GM18858 (cell line): ENCODE measurements at regions not wholly inside any gene's neighbourhood (a gene's known extent, or its start where the extent isn't known, plus 50 kb on each side); places are given as distances from the start of the nearest gene placed in this dataset.
"Not testable (repeated sequence)": the region's sequence is repeated elsewhere in the genome, so short reads cannot be mapped to it uniquely, and the experiment has no call there.

Source experiments
- ATAC-seq: cut with Tn5 transposase; IDR thresholded peaks from one replicate; pipeline ENCODE4 v1.9.1; 2021; ENCODE audit not compliant: unreplicated experiment

DNA sequence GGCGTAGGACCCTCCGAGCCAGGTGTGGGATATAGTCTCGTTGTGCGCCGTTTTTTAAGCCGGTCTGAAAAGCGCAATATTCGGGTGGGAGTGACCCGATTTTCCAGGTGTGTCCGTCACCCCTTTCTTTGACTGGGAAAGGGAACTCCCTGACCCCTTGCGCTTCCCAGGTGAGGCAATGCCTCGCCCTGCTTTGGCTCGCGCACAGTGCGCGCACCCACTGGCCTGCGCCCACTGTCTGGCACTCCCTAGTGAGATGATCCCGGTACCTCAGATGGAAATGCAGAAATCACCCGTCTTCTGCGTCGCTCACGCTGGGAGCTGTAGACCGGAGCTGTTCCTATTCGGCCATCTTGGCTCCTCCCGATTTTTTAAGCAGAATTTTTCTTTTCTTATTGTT lies 323.9 kb downstream of the NUF2 start:
- not testable (repeated sequence) for ATAC-seq

DNA sequence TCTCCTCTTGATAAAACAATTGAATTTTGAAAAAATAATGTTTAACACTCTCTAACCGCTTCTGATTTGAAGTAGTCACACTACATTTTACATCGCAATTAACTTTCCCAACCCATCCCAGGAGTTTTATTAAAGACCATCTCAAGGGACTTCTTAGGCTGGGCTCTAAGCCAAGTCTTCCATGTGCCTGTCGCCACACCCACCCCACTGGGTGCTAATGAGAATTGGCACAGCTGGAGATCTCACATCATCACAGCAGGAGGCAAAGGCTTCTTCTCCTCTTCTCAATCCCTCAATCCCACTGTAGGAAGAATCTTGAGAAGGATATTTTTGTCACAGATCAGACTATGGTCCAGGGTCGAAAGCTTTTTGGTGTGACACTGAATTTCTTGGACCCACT lies 328.9 kb downstream of the NUF2 start:
- no peak for ATAC-seq

DNA sequence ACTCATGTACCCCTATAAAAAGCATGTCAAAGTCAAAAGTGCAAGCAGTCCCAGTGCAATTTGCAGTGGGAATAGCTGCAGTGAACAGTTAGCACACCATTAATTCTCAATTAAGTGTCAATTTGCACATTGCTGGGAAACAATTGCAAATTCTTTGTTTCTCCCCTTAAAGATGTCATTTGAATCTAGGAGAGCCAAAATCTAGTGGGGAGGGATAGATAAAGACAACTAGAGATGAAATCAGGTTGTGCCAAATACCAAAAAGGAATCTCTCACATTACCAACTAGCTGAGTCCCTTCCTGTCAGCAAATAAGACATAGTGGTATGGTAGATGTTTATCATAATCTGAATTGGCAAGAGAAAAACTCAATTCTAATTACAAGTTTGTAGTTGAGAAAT lies 330.7 kb downstream of the NUF2 start:
- ATAC-seq = no peak

DNA sequence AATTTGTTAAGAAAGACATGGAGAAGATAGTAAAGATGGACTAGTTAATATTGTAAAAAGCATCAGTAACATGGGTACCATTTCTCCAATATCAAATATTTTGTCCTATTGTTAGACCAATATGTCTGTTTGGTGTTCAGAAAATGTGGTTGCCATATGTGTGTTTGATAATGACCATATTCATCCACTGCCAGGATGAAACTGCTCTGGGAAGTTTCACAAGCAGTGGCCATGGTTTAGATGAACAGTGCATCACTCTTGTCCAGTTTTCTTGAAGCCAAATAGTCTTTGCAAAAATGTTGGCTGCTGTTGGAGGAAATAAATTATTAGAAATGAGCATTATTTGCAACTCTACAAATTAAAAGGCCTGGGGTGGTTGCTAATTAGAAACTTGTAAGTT lies 333.8 kb downstream of the NUF2 start:
- no peak for ATAC-seq

DNA sequence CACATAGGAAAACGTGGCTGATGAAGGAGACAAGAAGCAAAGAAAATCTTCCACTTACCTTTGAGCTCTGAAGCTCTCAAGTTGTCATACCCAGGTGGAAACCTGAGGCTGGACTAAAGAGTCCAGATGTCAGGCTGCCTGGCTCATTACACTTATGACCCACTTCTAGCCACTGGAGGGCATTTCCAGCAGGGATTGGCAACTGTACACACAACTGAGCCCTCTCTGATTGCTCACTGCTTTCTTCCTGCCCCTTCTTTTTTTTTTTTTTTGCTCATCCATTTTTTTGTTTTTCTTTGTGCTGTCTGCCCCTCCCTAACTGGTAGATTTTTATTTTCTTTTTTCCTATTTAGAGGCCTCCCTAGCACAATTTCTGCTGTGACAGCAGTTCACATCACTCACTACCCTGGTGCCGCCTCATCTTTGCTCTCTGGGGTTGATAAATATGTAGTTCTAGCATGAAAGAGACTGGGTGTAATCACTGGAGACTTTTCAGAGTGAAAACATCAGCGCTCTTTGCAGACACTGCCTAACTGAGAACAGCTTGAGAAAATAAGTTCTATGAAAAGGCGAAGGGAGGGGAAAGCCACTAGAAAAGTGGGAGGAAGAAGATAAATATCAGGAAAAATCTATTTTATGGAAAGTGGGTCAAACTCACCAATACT lies 334.5 kb downstream of the NUF2 start:
- ATAC-seq = no peak

DNA sequence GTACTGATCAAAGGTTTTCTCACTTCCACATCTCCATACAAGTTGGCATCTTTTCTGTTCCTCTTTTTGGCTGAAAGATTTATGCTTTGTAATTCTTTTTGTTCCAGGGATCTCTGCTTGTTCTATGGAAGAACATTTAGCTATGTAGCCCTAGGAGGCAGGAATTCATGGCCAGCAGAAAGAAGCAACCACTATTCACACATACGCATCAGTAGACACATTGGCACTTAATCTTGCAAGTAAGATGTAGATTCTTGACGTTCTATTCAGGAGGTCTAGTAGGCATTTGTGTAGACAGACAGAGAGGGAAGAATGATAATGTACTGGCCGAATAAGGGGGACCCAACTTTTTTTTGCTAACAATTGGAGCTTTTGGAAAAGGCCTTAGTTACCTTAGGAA lies 336.0 kb downstream of the NUF2 start:
- no peak for ATAC-seq

DNA sequence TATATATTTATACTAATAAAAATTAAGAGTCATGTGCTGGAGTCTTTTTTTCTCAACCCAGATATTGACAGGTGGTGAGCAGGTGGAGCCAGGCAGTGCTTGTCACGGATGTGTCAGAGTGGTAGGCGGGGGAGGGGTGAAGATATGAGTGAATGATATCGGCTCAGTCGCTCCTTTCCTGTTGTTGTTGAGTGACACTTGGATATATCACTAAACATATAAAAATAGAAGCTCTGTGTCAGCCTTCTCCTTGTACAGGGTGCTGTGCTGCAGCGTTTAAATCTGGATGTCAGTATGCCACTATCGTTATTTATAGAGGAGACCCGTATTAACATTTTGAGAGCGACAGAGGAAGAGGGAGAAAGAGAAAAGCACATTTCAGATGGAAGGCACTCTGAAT lies 339.6 kb downstream of the NUF2 start:
- no peak for ATAC-seq

DNA sequence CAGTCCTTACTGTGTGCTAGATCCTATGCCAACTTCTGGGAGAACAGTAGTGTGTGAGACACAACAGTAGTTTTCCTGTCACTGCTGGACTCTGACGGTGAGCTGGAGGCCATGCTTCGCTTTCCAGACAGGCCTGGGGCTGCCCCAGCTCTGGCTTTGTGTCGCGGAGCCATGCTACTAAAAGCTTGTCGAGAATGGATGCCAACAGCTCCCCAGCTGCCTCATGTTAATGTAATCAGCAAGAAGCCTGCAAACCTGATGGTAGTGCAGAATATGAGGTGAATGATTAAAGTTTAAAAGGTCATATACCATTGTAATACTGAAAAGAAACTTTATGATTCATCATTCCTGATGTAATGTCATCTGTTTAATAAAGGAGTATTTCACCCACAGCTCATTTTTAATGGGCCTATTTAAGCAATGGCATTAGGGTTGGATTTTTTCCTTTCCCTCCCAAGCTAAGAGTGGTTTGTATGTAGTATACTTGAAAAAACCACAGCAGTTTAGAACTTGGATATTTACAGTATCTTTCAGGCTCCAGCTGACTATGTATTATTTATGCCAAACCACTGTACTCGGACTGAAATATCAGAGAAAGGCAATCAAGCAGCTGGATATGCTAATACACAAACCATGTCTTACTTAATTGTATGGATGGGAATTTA lies 343.0 kb downstream of the NUF2 start:
- no peak for ATAC-seq

DNA sequence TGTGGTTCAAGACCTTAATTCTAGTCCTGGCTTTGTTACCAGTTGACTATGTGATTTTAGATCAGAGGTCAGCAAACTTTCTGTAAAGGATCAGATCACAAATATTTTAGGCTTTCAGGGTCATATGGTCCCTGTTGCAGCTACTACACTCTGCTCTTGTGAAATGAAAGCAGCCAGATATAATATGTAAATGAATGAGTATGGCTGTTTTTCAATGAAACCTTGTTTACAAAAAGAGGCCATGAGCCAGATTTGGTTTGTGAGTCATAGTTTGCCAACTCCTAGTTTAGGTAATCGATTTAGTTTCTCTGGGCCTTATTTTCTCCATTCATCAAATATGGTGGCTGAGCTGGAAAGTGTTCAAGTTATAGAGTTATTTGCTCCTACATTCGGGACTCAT lies 346.7 kb downstream of the NUF2 start:
- ATAC-seq = no peak

DNA sequence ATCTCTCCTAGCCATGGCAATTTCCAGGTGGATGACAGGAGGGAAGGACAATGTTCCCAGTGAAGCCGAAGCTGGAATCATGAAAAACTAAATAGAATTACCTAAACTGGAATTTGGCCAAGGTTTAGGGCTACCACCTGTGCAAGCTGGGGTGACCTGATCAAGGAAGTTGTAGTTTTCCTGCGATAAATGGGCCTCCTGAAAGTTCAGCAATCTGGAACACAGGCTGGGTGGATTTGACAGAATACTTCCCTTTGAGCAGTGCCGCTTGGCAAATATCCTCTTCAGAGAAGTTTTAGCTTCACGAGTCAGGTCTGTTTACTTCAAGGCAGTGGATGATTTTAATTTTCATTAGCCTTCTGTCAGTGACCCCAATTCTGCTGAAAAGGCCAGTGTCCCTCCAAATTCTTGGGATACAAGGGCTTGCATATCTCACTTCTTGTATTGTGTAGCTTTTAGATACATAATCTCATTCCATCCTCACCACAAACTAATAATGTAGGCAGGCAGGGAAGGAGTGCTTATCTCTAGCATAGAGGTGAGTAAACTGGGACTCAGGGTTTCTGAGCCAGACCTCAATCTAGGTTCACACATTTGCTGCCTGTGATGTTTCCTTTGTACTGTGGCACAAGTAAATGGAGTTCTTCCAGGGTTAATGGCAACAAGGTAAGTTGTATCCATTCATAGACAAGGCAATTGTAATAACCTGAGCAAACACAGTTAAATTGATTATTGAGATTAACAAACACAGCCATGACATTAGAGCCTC lies 349.4 kb downstream of the NUF2 start:
- no peak for ATAC-seq

DNA sequence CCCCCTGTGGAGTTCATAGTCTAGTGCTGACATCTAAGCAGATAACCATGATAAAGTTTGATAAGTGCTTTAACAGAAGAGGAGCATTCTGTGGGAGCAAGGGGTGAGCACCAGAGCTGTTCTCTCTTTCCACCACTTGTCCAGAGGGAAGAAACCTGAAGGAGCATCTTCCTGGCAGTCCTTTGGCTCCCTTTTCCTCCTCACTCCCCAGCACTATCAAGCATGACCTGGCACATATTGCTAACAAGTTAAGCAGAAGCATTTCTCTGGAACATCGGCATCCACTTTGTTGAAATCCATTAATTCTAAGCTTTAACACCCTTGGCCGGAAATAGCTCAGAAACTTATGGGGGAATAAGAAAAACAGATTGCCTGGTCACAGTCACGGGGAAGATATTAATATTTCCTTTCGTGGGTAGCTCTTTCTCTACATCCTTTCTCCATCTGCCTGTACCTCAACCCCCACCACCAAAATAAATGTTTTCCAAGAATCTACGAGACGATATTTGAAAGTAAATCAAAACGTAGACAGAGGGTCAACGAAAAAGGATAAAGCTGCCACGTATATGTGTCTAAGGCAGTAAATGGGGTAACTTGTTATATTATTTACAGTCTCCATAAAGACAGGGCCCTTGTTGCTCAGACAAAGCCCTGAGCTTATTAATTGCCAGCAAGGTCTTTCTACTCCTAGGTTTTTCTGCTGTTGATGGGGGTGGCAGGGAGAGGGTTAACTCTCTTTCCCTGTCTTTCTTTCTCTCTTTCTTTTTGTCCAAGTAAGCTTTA lies 351.4 kb downstream of the NUF2 start:
- ATAC-seq = no peak

DNA sequence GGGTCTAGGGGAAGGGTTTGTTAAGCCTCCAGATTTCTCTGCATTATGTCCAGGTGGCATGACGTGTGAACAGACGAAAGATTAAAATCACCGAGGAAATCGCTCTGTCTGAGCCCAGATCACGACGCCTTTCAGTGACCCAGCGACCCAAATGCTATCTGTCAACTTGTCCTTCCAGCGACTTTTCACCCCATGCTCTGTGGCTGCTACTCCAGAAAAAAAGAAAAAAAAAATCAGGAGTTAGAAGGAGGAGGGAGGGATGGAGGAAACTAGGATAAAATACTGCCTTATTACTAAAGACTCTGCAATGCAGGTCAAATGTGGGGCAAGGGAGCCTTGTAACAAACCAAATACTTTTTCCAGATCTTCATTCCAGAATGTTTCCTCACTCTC lies 352.0 kb downstream of the NUF2 start:
- no peak for ATAC-seq

DNA sequence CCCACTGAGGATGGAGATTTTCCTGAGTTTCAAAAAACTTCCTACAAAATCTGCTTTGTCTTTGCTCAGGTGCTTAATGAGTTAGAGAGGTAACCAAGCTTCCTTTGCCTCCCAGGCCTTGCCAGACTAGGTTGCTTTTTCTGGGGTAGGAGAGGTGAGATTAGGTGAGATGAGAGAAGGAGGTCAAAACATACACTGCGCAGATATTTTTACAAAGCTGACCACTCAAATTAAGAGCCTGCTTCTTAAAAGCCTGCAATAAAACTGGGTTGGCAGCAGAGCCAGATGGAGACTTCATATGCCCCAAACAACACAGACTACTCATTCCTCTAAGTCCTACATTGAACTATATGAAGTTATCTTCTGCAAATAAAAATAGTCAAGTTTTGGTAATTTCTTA lies 352.5 kb downstream of the NUF2 start:
- no peak for ATAC-seq

DNA sequence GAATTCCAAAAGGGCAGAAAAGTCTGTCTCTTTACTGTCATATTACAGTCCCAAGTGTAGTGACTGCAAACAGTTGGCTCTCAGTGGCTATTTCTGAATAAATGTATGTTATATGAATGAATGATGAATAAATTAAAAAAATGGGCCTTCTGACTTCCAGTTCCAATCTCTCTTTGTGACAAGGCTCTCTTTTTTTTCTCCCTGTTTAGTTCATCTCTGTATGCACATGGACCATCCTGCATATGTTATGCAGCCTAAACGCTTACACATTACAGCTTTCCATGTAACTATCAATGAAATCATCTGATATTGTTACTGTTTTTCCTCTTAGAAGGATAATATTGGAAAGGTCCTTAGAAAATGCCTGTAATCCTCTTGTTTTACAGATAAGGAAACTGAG lies 363.0 kb downstream of the NUF2 start:
- ATAC-seq = no peak

DNA sequence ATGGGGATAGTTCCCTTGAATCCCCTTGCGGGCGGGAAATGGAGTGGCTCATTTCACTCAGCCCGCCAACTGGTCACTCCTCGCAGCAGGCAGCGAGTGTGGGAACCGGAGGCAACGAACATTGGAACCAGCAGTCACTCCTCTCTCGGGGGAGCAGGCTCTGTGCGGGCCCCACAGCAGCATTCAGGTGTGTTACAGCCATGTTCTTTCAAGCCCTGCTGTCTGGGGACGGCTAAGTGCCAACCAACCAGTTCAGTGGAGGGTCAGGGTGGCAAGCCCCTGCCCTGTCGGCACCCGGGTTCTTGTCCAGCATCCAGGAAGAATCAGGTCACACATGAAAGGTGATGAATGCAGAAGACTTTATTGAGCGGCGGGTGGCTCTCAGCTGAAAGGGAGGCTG lies 370.5 kb downstream of the NUF2 start:
- no peak for ATAC-seq

DNA sequence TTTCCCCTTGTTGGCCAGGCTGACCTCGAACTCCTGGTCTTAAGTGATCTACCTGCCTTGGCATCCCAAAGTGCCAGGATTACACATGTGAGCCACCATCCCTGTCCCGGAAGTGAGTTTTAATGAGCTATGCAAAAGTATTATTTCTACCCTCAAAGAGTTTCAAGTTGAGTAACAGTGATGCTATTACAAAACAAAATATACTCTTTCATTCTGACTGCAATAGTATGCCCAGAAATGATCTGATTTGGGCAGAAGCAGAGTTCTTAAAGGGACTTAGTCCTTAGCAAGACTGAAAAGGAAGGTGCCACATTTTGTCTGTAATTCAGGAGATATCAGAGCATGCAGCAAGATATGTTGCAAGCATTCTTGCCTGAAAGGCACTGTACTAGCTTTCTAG lies 375.4 kb downstream of the NUF2 start:
- peak; percentile 78 for ATAC-seq

DNA sequence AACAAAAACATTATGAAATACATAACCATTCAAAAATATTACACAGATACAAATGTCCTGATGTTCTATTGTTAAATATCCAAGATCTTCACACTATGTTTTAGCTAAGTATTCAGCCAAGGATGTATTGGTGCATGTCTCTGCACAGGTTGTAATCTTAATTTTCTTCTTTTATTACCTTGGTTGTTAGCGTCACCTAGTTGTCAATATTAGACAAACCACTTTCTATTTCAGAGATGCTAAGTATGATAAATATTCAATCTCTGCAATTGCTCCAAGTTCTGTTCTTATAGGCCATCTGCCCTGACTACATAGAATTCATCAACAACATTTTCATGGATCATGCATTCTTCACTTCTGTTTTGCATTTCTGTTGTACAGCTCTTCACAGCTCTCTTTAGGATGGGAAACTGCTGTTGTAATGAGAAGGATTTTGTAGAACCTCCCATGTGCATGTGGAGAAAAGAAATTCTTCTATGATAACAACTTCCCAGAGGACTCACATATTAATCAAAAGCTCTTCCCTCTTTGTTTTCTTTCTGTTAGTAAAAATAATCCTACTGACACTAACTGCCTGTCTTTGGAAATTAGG lies 380.1 kb downstream of the NUF2 start:
- ATAC-seq = no peak

DNA sequence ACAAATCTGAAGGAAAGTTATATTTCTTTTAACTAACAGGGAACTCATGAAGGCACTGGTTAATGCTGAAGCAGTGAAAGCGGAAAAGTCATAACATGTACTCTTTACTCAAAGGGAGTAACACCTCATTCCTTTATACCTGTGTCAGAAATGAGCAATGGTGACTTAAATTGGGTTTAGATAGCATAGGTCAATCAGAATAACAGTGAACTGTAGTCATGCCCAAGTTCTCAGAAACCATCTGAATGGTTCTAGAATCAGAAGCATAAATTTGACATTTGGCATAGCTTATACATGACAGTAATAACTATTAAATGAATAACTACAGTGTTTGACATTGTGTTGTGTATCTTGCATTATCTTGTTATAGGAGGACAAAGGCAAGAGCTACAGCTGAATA lies 382.0 kb downstream of the NUF2 start:
- ATAC-seq = no peak

DNA sequence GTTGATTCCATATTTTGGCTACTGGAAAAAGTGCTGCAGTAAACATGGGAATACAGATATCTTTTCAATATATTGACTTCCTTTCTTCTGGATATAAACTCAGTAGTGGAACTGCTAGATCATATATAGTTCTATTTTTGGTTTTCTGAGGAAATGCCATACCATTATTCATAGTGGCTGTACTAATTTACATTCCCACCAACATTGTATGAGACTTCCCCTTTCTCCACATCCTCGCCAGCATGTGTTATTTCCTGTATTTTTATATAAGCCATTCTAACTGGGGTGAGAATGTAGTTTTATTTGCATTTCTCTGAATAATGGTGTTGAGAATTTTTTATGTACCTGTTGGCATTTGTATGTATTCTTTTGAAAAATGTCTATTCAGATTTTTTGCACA lies 385.2 kb downstream of the NUF2 start:
- ATAC-seq = no peak

DNA sequence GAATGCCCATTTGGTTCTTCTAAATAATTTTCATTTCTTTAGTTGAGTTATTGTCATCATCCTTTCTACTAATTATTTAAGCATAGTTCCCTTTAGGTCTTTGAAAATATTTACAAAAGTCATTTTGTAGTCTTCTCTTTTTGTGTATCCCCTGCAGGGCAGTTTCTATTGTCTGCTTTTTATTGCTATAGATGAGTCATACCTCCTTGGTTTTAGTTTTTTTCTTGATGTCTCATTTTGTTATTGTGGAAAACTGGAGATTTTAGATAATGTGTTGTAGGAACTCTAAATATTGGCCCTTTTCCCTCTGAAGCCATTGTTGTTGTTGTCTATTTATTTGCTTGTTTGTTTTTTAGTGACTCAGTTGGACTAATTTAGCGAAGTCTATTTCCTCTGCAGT lies 387.9 kb downstream of the NUF2 start:
- no peak for ATAC-seq

DNA sequence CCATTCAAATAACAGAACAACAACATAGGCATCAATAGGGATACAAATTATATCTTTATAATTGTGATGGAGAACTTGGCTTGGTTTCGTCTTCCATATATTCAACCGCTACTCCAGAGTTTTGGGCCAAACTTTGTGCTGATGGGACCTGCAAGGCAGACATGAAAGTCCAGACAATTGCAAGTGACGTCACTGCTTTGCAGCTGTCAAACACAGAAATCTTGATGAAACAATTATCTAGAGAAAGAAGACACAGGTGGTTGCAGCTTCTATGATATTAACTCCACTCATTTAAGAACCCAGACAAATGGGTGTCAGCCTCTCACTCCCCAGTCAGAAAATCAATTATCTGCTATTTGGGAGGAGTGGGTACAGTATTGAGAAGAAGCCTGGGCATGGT lies 390.6 kb downstream of the NUF2 start:
- ATAC-seq = no peak
